Forelimb muscle (tissue), 1 donor: ENCODE measurements at regions not wholly inside any gene's neighbourhood (a gene's known extent, or its start where the extent isn't known, plus 50 kb on each side); places are given as distances from the start of the nearest gene placed in this dataset.

Experiments used
- DNase-seq: peaks from one replicate; pipeline ENCODE4 v3.0.0-alpha.2; 2013; ENCODE audit warnings: low read depth

GRCh38 chr1:69228501-69228900 is 339.2 kb upstream of the LRRC7 start:
- no peak for DNase-seq

DNA sequence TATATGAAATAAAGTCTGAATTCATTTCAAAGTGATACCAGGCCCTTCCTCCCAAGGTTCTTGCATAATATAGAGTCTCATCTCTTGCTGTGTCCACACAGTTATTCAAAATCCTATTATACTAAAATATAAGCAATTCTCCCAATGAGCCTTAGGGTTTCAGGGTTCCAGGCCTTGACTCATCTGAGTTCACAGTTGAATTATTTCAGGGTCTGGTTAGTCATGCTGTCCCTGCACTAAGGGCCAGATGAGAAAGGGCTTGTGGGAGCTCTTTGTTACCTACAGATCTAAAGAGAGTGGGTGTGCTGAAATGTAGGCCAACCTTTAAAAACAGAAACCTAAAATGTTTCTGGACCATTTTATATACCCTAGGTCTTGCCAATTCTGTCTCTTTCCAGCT is 337.5 kb upstream of the LRRC7 start:
- no peak for DNase-seq

- no peak for DNase-seq
These were observed 334.3 kb upstream of the LRRC7 start for GRCh38 chr1:69233463-69233862.

- DNase-seq = no peak
These were observed 323.5 kb upstream of the LRRC7 start for GRCh38 chr1:69244211-69244610.

GRCh38 chr1:69246109-69246508 is 321.6 kb upstream of the LRRC7 start:
- DNase-seq = no peak

DNA sequence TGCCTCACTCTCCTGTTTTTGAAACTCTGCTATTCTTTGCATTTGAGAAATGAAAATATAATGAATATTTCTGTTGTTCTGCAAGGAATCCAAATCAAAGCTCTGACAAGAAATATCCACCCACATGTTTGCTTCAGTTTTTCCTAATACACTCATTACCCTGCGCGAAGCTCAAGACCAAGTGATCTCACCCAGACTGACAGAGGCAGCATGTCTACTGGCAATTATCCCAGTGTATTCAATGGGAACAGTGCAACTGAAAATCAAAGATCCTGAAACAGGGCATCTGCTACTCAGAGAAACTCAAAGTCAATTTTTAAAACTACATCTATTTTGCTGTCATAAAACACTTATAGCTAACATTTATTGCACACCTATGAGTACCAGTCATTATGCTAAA is 321.0 kb upstream of the LRRC7 start:
- DNase-seq = peak; percentile 25

GRCh38 chr1:69252696-69253095 is 315.0 kb upstream of the LRRC7 start:
- no peak for DNase-seq

DNA sequence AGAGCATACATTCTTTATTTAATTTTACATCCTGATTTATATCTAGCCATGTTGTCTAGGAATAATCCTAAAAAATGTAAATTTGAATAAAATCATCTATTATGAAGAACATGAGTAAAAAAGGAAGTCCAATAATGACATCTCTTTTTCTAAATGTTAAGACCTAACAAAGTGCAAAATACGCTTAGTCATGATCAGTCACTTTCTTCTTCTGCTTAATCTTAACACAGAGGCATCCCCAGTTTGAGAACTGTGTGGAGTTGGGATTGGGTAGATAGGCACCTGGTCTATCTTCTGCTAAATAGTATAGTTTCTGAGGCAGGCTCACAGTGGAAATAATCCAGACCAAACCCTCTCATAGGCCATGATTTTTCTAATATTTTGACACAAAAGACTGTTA is 311.7 kb upstream of the LRRC7 start:
- no peak for DNase-seq

- no peak for DNase-seq
These were observed 308.9 kb upstream of the LRRC7 start for GRCh38 chr1:69258842-69259241.

GRCh38 chr1:69263921-69264391 is 303.8 kb upstream of the LRRC7 start:
- peak; percentile 41 for DNase-seq

DNA sequence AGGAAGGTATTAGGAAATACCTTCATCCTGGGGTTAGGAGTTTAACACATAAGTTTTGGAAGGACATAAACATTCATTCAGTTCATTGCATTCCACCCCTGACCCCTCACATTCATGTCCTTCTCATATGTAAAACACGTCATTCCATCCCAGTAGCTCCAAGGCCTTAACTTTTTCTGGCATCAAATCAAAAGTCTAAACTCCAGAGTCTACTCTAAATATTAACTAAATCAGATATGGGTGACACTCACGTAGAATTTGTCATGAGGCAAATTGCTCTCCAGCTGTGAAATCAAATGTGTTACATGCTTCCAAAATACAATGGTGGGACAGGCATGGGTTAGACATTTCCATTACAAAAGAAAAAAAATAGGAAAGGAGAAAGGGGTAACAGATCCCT is 298.2 kb upstream of the LRRC7 start:
- no peak for DNase-seq

- no peak for DNase-seq
These were observed 296.1 kb upstream of the LRRC7 start for GRCh38 chr1:69271587-69272125.

DNA sequence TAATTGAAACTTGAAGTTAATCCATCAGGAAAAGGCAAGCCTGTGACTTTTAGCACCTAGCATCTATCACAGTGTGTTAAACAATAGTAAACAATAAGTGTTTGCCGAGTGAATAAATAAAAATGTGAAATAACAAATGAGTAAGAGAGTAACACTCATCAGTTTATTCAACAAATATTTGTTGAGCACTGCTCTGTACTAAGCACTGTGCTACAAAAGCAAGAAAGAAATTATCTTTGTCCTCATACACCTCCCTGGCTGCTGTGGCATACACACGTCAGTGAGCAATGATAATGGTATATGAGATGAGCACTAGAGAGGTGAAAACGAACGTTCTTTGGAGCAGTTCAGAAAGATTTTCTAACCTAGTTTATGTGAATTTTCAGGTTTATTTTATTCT is 295.0 kb upstream of the LRRC7 start:
- DNase-seq = no peak

- no peak for DNase-seq
These were observed 288.8 kb upstream of the LRRC7 start for GRCh38 chr1:69278923-69279322.

- no peak for DNase-seq
These were observed 284.2 kb upstream of the LRRC7 start for GRCh38 chr1:69283516-69283915.

DNA sequence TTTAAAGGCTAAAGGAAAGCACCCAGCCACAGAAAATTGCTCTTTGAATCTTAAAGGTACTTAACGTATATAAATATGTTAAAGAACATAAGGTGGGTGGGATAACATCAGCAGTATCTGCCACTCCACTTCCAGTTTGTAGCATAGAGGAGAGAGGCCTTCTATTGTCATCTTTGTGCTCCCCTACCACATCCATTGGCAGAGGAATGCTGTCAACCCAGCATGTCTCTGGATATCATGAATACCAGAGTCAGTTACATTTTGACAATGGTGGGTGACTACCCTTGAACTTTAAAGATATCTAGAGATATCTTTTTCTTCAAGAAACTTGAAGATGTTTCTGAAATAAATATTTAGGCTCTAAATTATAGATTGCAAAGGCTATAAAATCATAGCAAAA is 283.2 kb upstream of the LRRC7 start:
- DNase-seq = no peak

DNA sequence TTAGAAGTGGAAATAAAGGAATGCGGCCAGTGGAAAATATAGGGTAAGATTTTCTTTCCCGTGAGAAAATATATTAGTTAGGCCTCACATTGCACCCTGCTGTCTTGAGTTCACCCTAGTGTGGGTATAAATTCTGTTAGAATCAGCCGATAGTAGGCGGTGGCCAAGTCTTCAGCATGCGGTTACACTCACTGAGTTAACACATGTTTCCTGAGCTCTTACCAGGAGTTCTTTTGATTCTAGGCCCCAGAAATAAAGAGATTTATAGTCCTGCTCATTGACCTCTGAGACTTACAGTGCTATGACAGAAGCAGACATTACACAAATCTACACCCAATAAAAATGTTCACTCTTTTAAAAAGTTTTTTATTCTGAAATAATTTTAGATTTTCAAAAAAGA is 279.3 kb upstream of the LRRC7 start:
- no peak for DNase-seq

DNA sequence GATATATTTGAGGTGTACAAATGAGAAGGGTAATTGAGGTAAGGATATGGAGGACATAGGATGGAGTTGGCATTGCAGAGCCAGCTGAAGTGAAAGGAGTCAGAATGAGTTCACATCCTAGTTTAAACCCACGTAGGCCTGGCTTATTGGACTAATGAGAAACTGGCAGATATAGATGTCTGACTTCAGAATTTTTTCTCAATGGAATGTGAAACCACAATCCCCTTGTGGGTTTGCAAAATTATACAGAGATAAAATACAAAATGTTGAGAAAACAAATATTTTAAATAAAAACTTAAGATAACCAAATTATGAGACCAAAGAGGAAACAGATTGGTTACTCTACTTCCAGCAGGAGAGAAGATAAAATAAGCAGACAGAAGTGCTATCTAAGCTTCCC is 277.4 kb upstream of the LRRC7 start:
- no peak for DNase-seq

DNA sequence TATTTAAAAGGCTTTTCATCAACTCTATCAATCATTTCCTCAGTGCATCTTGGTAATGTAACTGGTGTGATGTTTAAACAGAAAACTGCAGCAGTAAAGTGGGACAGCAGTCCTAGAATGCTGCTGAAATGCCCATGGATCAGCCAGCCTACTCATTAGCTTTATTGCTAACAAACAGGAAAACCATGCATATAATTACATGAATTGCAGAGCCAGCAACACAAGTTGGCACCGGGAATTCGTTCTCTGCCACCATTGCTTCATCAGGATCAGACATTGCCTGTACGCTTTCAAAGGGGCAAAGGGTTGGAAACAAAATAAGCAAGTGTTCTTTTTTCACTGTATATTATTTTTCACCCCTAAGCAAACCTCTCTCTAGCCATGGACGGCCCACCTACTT is 276.2 kb upstream of the LRRC7 start:
- DNase-seq = no peak

GRCh38 chr1:69292833-69293232 is 274.9 kb upstream of the LRRC7 start:
- no peak for DNase-seq

GRCh38 chr1:69294171-69294570 is 273.6 kb upstream of the LRRC7 start:
- no peak for DNase-seq

DNA sequence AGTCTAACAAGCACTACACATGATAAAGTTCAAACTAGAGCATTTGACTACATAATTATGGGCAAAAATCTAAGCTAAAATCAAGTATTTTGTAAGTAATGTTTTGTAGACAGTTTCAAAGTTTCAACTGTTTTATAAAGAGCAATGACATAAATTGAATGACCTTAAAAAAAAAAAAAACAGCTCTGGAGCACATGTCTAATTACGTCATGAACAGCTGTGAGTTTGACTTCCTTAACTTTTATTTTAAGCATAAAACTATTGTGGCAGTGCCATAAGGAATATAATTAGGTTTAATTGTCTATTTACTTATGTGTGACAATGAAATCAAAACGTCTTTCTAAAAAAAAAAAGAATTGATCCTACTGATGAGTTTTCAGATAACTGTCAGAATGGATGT is 272.5 kb upstream of the LRRC7 start:
- DNase-seq = no peak

GRCh38 chr1:69305621-69306020 is 262.1 kb upstream of the LRRC7 start:
- no peak for DNase-seq

GRCh38 chr1:69312055-69312732 is 255.5 kb upstream of the LRRC7 start:
- no peak for DNase-seq
